ENCODE measurements at regions not wholly inside any gene's neighbourhood (a gene's known extent, or its start where the extent isn't known, plus 50 kb on each side); places are given as distances from the start of the nearest gene placed in this dataset.

GRCh38 chr5:14082973-14083372 lies 60.2 kb upstream of the TRIO start:
- peaks cover 2% of the 10 kb centered on the region for H3K27me3 Mint-ChIP-seq (ENCODE audit: insufficient read depth, low read depth, poor library complexity)

More at GRCh38 chr5:14082973-14083372, 60.2 kb upstream of the TRIO start:
- Histone ChIP-seq H3K79me2 (replicated peaks; ENCODE audit: insufficient read depth) (no peaks in the 10 kb centered on the region), H3K9me2 (ENCODE audit: insufficient read depth) (no peaks in the 10 kb centered on the region), H3K36me3 (ENCODE audit: insufficient read depth) (no peaks in the 10 kb centered on the region), H3F3A (replicated peaks; ENCODE audit: low read depth) (no peaks in the 10 kb centered on the region), H3K27ac (ENCODE audit: low read depth) (no peak overlapping the region), H3K4me3 (no peak overlapping the region), H2AFZ (no peak overlapping the region), H3K27me3 (ENCODE audit: insufficient read depth) (no peaks in the 10 kb centered on the region), H3K4me2 (no peak overlapping the region), H4K20me1 (replicated peaks; ENCODE audit: insufficient read depth) (no peaks in the 10 kb centered on the region), H3K4me1 (ENCODE audit: insufficient read depth) (no peaks in the 10 kb centered on the region)
- DNase-seq (ENCODE audit: low spot score) (no peak), ATAC-seq (no peak)
- Mint-ChIP-seq H3K36me3 (ENCODE audit: low read depth) (no peaks in the 10 kb centered on the region), H3K27ac (no peak overlapping the region), H3K4me1 (no peaks in the 10 kb centered on the region), H3K4me3 (no peak overlapping the region), H3K9me3 (no peaks in the 10 kb centered on the region; the same call in 2 of the 3 replicates)
- TF ChIP-seq POLR2AphosphoS5 (IDR thresholded peaks at IDR 0.05; ENCODE audit: low read depth) = no peak
- no peak for TF ChIP-seq ETS1 (IDR thresholded peaks at IDR 0.05)
- no peak for TF ChIP-seq ZNF462 (CRISPR knock-in tag; IDR thresholded peaks at IDR 0.05)
- TF ChIP-seq ZNF331 (CRISPR knock-in tag; IDR thresholded peaks at IDR 0.05; ENCODE audit: low read depth) = no peak
- no peak for TF ChIP-seq EZH2phosphoT487 (IDR thresholded peaks at IDR 0.05; ENCODE audit: unreplicated experiment)
- TF ChIP-seq STAT1 (IDR thresholded peaks at IDR 0.05; ENCODE audit: unreplicated experiment) = no peak
- TF ChIP-seq REST (IDR thresholded peaks at IDR 0.05; ENCODE audit: unreplicated experiment) = no peak
- TF ChIP-seq JUNB (IDR thresholded peaks at IDR 0.05; ENCODE audit: unreplicated experiment) = no peak
- no peak for TF ChIP-seq CREB1 (CRISPR knock-in tag; IDR thresholded peaks at IDR 0.05; ENCODE audit: low read depth)
